GM21576 (cell line): ENCODE measurements at regions not wholly inside any gene's neighbourhood (a gene's known extent, or its start where the extent isn't known, plus 50 kb on each side); places are given as distances from the start of the nearest gene placed in this dataset.
"Not testable (repeated sequence)": the region's sequence is repeated elsewhere in the genome, so short reads cannot be mapped to it uniquely, and the experiment has no call there.

Experiments
- ATAC-seq: cut with Tn5 transposase; IDR thresholded peaks from one replicate; pipeline ENCODE4 v1.9.1; 2021; ENCODE audit warnings: mild to moderate bottlenecking, moderate library complexity; ENCODE audit not compliant: unreplicated experiment

GRCh38 chrX:125378205-125378604 is 58.5 kb downstream of the TEX13C start:
- no peak for ATAC-seq

DNA sequence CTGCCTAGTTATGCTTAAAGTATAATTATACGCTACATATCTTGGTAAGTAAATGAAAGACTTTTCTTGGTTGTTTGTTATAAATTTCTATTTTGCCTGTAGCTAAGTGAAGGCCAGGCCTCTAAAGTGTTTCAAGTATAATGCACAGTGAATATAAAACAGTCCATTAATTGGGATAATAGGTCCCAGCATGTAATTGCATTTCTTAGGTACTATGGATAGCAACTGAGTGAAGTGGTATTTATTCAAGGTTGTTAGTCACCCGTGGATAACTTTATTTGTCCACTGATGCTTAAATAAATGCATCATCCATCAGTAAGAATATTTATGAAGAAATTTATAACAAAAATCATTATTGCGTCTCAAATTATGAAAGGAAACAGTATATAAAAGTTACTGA is 59.1 kb downstream of the TEX13C start:
- ATAC-seq: no peak

GRCh38 chrX:125382148-125382628 is 62.5 kb downstream of the TEX13C start:
- no peak for ATAC-seq

GRCh38 chrX:125382889-125383288 is 63.2 kb downstream of the TEX13C start:
- no peak for ATAC-seq

GRCh38 chrX:125384867-125385266 is 65.2 kb downstream of the TEX13C start:
- ATAC-seq: no peak

GRCh38 chrX:125387945-125388344 is 68.3 kb downstream of the TEX13C start:
- ATAC-seq: no peak

GRCh38 chrX:125394449-125394848 is 74.8 kb downstream of the TEX13C start:
- ATAC-seq: no peak

- no peak for ATAC-seq
Measured at GRCh38 chrX:125395626-125396025, 76.0 kb downstream of the TEX13C start.

DNA sequence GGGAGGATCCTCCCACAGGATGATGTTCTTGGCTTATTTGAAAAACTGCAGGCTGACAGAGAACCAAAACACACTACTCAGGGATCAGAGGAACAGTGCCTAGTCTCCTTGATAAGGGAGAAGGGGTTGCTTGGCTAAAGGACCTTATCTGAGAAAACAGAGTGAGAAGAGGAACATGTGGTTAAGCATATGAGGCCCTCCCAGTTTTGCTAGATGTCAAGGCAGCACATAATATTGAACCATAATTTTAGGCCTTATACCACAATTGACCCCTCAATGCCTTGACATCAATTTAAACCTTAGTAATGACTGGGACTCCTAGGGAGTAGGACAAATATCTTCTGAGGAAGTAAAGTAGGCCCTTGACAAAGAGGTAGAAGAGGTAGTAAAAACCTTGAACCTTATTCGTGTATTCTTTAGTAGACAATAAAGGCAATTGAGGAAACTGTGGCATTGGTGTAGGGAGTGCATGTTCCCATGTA is 79.3 kb downstream of the TEX13C start:
- no peak for ATAC-seq

GRCh38 chrX:125402807-125403206 is 83.1 kb downstream of the TEX13C start:
- no peak for ATAC-seq

DNA sequence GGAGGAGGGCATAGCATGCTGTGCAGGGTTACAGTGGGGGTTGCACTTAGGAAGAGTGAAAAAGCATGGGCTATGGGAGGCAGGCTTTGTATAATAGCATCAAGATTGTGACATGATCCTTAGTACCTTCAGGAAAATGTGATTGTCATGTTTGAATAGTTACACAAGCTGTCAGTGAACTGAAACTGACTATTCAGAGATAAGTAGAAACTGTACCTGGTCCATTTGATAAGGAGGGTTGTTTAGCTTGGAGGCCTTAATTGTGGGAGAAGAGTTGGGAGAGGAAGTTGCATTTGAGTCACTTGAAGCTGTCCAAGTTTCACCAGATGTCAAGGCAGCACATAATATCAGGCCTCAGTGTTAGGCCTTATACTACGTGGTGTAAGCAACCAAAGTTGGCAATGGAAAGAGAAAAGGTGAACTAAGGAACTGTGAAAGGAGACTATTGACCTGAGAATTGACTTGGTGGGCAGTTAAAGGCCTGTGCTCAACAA is 85.0 kb downstream of the TEX13C start:
- ATAC-seq: no peak

DNA sequence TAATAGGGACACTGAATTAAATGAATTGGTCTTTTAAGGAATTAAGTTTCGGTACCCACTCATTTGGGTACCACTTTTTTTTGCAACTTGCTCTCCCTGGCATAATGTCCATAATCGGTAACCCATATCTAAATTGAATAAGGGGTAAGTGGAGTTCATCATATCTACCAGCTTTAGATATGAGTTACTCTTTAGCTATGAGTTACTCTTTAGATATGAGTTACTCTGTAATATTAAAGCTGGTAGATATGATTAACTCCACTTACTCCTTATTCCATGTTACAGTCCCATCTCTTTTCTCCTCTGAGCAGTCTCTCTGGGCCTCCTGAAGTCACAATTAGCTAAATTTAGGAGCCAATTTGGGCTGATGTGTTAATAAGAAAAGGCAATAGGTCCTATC is 85.7 kb downstream of the TEX13C start:
- no peak for ATAC-seq

DNA sequence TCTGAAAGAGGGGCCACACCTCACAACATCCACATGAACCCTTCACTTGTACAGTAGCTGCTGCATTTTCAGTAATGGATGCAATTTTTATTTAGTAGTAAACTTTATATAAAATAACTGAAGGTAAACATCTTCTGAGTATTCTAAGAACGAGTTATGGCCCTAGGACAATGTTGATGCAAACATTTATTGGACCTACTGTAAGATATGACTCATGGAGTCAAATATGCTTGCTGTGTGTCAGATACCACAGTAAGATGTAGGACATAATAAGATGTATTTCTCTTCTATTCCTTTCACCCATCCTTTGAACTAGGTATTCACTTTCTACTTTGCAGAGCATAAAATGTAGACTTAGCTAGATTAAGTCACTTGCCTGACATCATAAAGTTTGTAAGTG is 87.6 kb downstream of the TEX13C start:
- ATAC-seq: no peak

DNA sequence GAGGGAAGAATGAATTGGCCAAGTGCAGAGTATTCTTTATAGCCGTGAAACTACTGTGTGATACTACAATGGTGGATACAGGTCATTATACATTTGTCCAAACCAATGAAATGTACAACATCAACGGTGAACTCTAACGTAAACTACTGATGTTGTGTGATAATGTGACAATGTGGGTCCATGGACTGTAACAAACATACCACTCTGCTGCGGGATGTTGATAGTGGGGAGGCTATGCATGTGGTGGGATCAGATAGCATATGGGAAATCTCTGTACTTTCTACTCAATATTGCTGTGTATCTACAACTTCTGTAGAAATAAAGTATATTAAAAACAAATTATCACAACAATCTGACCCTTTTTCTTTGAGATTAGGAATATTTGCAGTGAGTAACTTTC is 101.1 kb downstream of the TEX13C start:
- no peak for ATAC-seq

DNA sequence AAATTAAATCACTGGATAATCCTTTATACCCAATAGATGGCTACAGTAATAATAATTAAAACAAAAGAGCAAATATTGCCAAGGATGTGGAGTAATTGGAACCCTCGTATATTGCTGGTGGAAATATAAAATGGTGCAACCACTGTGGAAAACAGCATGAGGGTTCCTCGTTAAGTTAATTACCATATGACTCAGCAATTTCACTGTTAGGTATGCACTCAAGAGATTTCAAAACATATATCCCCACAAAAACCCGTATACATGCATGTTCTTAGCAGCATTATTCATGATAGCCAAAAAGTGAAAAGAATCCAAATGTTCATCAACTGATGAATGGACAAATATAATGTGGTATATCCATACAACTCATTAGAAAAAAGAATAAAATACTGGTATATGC is 103.3 kb downstream of the TEX13C start:
- no peak for ATAC-seq

- no peak for ATAC-seq
Measured at GRCh38 chrX:125424536-125424935, 104.9 kb downstream of the TEX13C start.

DNA sequence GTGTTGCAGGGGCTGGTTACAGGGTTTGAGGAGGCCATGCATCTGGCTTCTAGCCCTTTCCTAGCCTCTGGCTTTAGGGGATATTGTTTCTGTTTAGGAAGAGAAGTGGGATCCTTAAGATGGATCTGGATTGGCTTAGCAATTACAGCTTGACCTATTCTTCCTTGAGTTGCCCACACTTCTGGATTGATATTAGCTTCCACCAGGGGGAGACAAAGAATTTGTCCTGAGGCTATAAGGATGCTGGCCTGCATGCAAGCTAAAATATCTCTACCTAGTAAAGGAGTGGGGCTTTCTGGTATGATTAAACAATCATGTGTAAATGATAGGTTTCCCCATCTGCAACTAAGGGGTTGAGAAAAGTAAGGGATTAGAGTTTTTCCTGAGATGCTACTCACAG is 117.2 kb downstream of the TEX13C start:
- ATAC-seq: no peak

DNA sequence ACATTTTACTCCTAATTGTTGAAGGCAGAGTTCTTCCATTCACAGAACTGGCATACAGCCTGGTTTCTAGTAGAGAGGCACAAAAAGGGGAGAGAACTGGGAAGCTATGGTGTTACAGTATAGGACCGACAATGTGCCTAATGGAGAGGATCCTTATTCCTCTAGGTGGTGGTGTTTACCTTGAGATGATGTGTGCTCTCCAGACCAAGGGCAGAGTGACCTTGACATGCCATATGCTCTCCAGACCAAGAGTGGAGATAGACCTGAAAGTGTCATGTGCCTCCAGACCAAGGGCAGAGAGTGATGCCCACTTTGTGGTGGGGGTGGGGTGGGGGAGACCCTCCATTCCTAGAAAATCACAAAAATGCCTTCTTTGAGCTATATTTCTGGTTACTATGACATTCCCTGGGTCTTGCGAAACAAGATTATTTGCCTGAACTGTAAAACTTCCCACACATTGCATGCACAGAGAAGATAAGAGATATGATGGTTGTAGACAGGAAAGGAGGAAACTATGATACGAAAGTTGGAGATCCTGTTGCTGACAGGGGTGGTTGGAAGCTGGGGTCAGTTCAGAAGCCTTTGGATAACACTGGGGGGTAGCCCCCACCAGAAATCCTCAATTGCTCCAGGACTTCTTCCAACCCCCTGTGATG is 119.7 kb downstream of the TEX13C start:
- ATAC-seq: no peak

- no peak for ATAC-seq
Measured at GRCh38 chrX:125444659-125445058, 125.0 kb downstream of the TEX13C start.

DNA sequence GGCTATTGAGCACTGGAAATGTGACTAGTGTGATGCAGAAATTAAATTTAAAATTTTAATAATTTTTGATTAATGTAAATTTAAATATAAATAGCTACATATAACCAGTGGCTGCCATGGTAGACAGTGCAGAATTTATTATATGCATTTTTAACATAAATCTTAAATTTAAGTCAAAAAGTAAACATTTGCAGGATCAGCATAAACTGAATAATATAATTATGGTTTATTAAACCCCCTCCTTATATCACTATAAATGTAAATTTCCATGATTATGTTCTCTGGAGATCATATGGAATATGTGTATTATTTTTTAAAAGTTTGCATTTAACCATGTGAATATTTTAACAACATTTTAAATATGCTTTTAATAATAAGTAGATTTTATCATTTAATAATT is 155.8 kb downstream of the TEX13C start:
- no peak for ATAC-seq

- ATAC-seq: no peak
Measured at GRCh38 chrX:125492439-125492838, 172.8 kb downstream of the TEX13C start.

GRCh38 chrX:125493004-125493403 is 173.3 kb downstream of the TEX13C start:
- ATAC-seq: not testable (repeated sequence)

GRCh38 chrX:125497667-125498066 is 178.0 kb downstream of the TEX13C start:
- no peak for ATAC-seq
